GM23338 (cell line): ENCODE measurements at regions not wholly inside any gene's neighbourhood (a gene's known extent, or its start where the extent isn't known, plus 50 kb on each side); places are given as distances from the start of the nearest gene placed in this dataset.
A peak's percentile ranks its signal among the peaks of the same experiment; 100 is the strongest.

Experiments
- ATAC-seq: fragments of 200-7000 bp; cut with Tn5 transposase; 3 replicates; pipeline ENCODE4 v1.9.1; 2020
- DNase-seq: peaks from one replicate; pipeline ENCODE4 v3.0.0-alpha.2; 2015; ENCODE audit warnings: low spot score
- H2AFZ ChIP-seq: fragments of 200-600 bp; sonication (generic); 2 replicates; pipeline ENCODE4 v1.8.0; 2016; ENCODE audit warnings: antibody characterized with exemption, mild to moderate bottlenecking, moderate library complexity
- H3F3A ChIP-seq: fragments of 200-600 bp; sonication (generic); replicated peaks from 2 replicates; pipeline ENCODE4 v1.8.0; 2017; ENCODE audit warnings: antibody characterized with exemption, mixed run types, low read depth
- H3K27ac ChIP-seq: fragments of 200-600 bp; sonication (generic); 2 replicates; pipeline ENCODE4 v1.6.1; 2016; ENCODE audit warnings: low read depth
- H3K27me3 ChIP-seq: fragments of 200-600 bp; sonication (generic); 2 replicates; pipeline ENCODE4 v1.8.0; 2016; ENCODE audit warnings: mild to moderate bottlenecking, mixed run types, moderate library complexity; ENCODE audit not compliant: insufficient read depth
- H3K36me3 ChIP-seq: fragments of 200-600 bp; sonication (generic); 2 replicates; pipeline ENCODE4 v1.8.0; 2016; ENCODE audit warnings: mild to moderate bottlenecking; ENCODE audit not compliant: insufficient read depth
- H3K4me1 ChIP-seq: fragments of 200-600 bp; sonication (generic); 2 replicates; pipeline ENCODE4 v1.8.0; 2016; ENCODE audit warnings: mild to moderate bottlenecking, moderate library complexity; ENCODE audit not compliant: insufficient read depth
- H3K4me2 ChIP-seq: fragments of 200-600 bp; sonication (generic); 2 replicates; pipeline ENCODE4 v1.7.1; 2017; ENCODE audit warnings: mixed run types
- H3K4me3 ChIP-seq: fragments of 200-600 bp; sonication (generic); 2 replicates; pipeline ENCODE4 v1.6.1; 2016; ENCODE audit warnings: mixed run types
- H3K79me2 ChIP-seq: fragments of 200-600 bp; sonication (generic); replicated peaks from 2 replicates; pipeline ENCODE4 v1.8.0; 2017; ENCODE audit warnings: mild to moderate bottlenecking; ENCODE audit not compliant: insufficient read depth
- H3K9me2 ChIP-seq: fragments of 200-600 bp; sonication (generic); 2 replicates; pipeline ENCODE4 v1.8.0; 2017; ENCODE audit not compliant: insufficient read depth
- H4K20me1 ChIP-seq: fragments of 200-600 bp; sonication (generic); replicated peaks from 2 replicates; pipeline ENCODE4 v1.8.0; 2017; ENCODE audit warnings: mild to moderate bottlenecking; ENCODE audit not compliant: insufficient read depth
- H3K27ac Mint-ChIP-seq: 2 replicates; pipeline ENCODE4 v1.8.0; 2020; ENCODE audit warnings: inconsistent platforms, mild to moderate bottlenecking, moderate library complexity, mixed read lengths
- H3K27me3 Mint-ChIP-seq: 3 replicates; pipeline ENCODE4 v1.8.0; 2022; ENCODE audit warnings: low read depth, mild to moderate bottlenecking, moderate library complexity, mixed read lengths, inconsistent platforms; ENCODE audit not compliant: insufficient read depth, poor library complexity
- H3K36me3 Mint-ChIP-seq: 3 replicates; pipeline ENCODE4 v1.8.0; 2021; ENCODE audit warnings: low read depth, mild to moderate bottlenecking, inconsistent platforms, moderate library complexity, mixed read lengths
- H3K4me1 Mint-ChIP-seq: 3 replicates; pipeline ENCODE4 v1.8.0; 2020; ENCODE audit warnings: mild to moderate bottlenecking, inconsistent platforms, mixed read lengths
- H3K4me3 Mint-ChIP-seq: 3 replicates; pipeline ENCODE4 v1.8.0; 2021; ENCODE audit warnings: moderate library complexity, mild to moderate bottlenecking, inconsistent platforms, mixed read lengths
- H3K9me3 Mint-ChIP-seq: 3 replicates; pipeline ENCODE4 v1.8.0; 2020; ENCODE audit warnings: moderate library complexity, mild to moderate bottlenecking, inconsistent platforms, mixed read lengths
- ETS1 ChIP-seq: IDR thresholded peaks from 2 replicates; pipeline ENCODE4 v1.6.1; 2016; ENCODE audit warnings: antibody characterized with exemption
- EZH2 ChIP-seq: fragments of 200-600 bp; sonication (generic); IDR thresholded peaks from one replicate; pipeline ENCODE4 v1.8.0; 2017; ENCODE audit warnings: antibody characterized with exemption, mild to moderate bottlenecking, low read depth; ENCODE audit not compliant: unreplicated experiment
- JUNB ChIP-seq: IDR thresholded peaks from one replicate; pipeline ENCODE4 v1.6.1; 2016; ENCODE audit warnings: antibody characterized with exemption; ENCODE audit not compliant: unreplicated experiment
- POLR2AphosphoS5 ChIP-seq: IDR thresholded peaks from 2 replicates; pipeline ENCODE4 v1.6.1; 2016; ENCODE audit warnings: antibody characterized with exemption, low read depth
- STAT1 ChIP-seq: IDR thresholded peaks from one replicate; pipeline ENCODE4 v1.6.1; 2016; ENCODE audit warnings: antibody characterized with exemption; ENCODE audit not compliant: unreplicated experiment
- ZNF114 ChIP-seq: fragments of 250-450 bp; sonication (Bioruptor Pico); IDR thresholded peaks from 2 replicates; pipeline ENCODE4 v1.5.0; 2020; ENCODE audit warnings: mild to moderate bottlenecking, moderate library complexity
- ZNF462 ChIP-seq: fragments of 250-450 bp; sonication (Bioruptor Pico); IDR thresholded peaks from 2 replicates; pipeline ENCODE4 v1.5.0; 2020; ENCODE audit warnings: mild to moderate bottlenecking, moderate library complexity

- TF ChIP-seq EZH2: no peak
Observed at GRCh38 chr14:34262127-34262910, 199.7 kb downstream of the SPTSSA start (continued).

- Histone ChIP-seq H3K36me3 (no peaks in the 10 kb centered on the region), H3K4me2 (no peak overlapping the region), H3K4me1 (no peaks in the 10 kb centered on the region; the same call in 1 of the 2 replicates), H4K20me1 (no peaks in the 10 kb centered on the region), H3K79me2 (no peaks in the 10 kb centered on the region), H3K27ac (no peak overlapping the region), H3K4me3 (no peak overlapping the region), H3K9me2 (no peaks in the 10 kb centered on the region), H2AFZ (0 out of 2 replicates have a peak overlapping the region, but pooled peaks have one; percentile 11), H3K27me3 (no peaks in the 10 kb centered on the region), H3F3A (no peaks in the 10 kb centered on the region)
- Mint-ChIP-seq H3K36me3 (no peaks in the 10 kb centered on the region), H3K4me1 (no peaks in the 10 kb centered on the region; the same call in 2 of the 3 replicates), H3K9me3 (no peaks in the 10 kb centered on the region), H3K27ac (no peak overlapping the region), H3K27me3 (peaks cover 1% of the 10 kb centered on the region), H3K4me3 (no peak overlapping the region)
- DNase-seq (no peak), ATAC-seq (no peak)
- TF ChIP-seq ETS1: no peak
Observed at GRCh38 chr14:34259996-34260395, 202.0 kb downstream of the SPTSSA start.

GRCh38 chr14:34258318-34258717 lies 203.7 kb downstream of the SPTSSA start:
- H3K36me3 ChIP-seq: no peaks in the 10 kb centered on the region
- Mint-ChIP-seq H3K4me3 (no peak overlapping the region), H3K36me3 (no peaks in the 10 kb centered on the region), H3K9me3 (no peaks in the 10 kb centered on the region), H3K27me3 (peaks cover 1% of the 10 kb centered on the region), H3K27ac (no peak overlapping the region), H3K4me1 (no peaks in the 10 kb centered on the region; the same call in 2 of the 3 replicates)
- H3K4me3 ChIP-seq: no peak overlapping the region
- H3K27ac ChIP-seq: no peak overlapping the region
- H2AFZ ChIP-seq: no peak overlapping the region
- H3K4me2 ChIP-seq: no peak overlapping the region
- no peaks in the 10 kb centered on the region for H3K27me3 ChIP-seq
- H3K9me2 ChIP-seq: no peaks in the 10 kb centered on the region
- H3F3A ChIP-seq: no peaks in the 10 kb centered on the region
- DNase-seq: no peak
- H3K79me2 ChIP-seq: no peaks in the 10 kb centered on the region
- no peaks in the 10 kb centered on the region for H4K20me1 ChIP-seq
- no peaks in the 10 kb centered on the region; the same call in 1 of the 2 replicates for H3K4me1 ChIP-seq
- no peak for ATAC-seq
- TF ChIP-seq ZNF114: no peak
- TF ChIP-seq STAT1: no peak
- TF ChIP-seq EZH2: no peak
- TF ChIP-seq ZNF462 (CRISPR knock-in tag): no peak
- TF ChIP-seq JUNB: no peak
- no peak for TF ChIP-seq ETS1
- TF ChIP-seq POLR2AphosphoS5: no peak
